ENCODE measurements at regions not wholly inside any gene's neighbourhood (a gene's known extent, or its start where the extent isn't known, plus 50 kb on each side); places are given as distances from the start of the nearest gene placed in this dataset.
"Not testable (repeated sequence)": the region's sequence is repeated elsewhere in the genome, so short reads cannot be mapped to it uniquely, and the experiment has no call there.

DNA sequence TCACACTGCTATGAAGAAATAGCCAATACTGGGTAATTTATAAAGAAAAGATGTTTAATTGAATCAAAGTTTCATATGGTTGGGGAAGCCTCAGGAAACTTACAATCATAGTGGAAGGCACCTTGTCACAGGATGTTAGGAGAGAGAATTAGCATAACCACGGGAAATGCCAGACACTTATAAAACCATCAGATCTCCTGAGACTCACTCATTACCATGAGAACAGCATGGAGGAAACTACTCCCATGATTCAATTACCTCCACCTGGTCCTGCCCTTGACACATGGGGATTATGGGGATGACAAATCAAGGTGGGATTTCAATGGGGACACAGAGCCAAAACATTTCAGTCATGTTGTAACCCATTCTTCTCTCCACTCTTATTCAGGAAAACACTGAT is 472.9 kb upstream of the FSIP2 start:
- DNase-seq (ENCODE audit: low spot score): no peak

GRCh38 chr2:185268651-185269050 is 470.0 kb upstream of the FSIP2 start:
- DNase-seq (ENCODE audit: low spot score): no peak

DNA sequence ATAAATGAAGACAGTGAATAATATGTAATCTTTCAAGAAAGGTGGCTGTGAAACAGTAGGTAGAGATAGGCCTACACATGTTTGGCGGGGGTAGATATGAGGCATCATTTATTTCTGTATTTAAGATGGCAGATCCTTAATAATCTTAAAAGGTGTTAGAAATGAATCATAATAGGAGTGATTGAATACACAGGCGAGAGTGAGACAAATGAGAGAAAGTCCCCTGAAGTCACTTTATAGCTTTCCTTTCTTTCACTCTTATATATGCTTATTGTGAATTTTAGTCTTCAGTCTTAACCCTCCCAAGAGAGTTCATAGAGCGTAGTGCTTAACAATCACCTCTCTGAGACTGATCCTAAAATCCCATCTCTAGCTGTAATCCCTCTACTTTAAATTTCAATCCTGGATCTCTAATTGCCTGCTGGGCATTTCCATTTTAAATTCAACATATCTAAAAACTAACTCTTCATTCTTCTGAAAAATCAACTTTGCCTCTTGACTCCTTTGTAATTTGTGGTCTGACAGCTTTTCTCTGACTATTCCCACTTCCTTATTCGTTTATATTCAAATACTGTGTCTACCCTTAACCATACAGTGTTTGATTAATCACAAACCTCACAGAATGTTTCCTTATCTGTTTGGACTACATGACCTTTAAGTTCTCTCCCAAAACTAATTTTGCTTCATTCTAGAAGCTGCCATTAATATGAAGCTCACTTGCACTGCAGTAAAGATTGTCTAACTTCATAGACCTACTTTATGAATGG is 463.7 kb upstream of the FSIP2 start:
- DNase-seq (ENCODE audit: low spot score): no peak

GRCh38 chr2:185275979-185276378 is 462.6 kb upstream of the FSIP2 start:
- not testable (repeated sequence) for DNase-seq (ENCODE audit: low spot score)

DNA sequence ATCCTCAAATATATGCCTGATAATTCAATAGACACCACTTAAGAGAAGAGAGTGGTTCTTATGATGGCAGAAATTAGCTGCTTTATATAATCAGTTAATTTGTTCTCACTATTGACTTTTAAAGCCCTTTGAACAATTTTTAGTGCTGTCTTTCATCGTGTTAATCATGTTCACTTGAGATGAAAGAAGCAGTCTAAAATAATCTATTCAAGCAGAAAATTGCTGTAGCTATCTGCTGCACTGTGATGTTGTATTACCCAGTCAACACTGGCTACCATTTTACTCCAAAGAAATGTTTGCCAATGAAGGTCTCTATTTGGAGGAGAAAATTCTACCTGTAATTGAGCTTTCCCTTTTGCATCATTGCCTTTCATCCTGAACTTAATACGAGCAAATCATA is 459.8 kb upstream of the FSIP2 start:
- no peak for DNase-seq (ENCODE audit: low spot score)

- DNase-seq (ENCODE audit: low spot score): no peak
Measured at GRCh38 chr2:185279999-185280398, 458.6 kb upstream of the FSIP2 start.

- DNase-seq (ENCODE audit: low spot score): no peak
Measured at GRCh38 chr2:185284696-185285095, 453.9 kb upstream of the FSIP2 start.

DNA sequence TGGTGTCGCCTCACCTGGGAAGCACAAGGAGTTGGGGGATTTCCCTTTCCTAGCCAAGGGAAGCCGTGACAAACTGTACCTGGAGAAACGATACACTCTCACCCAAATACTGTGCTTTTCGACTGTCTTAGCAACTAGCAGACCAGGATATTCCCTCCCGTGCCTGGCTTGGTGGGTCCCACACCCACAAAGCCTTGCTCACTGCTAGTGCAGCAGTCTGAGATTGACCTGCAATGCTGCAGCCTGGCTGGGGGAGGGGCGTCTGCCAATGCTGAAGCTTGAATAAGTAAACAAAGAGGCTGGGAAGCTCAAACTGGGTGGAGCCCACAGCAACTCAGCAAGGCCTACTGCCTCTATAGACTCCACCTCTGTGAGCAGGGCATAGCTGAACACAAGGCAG is 448.6 kb upstream of the FSIP2 start:
- DNase-seq (ENCODE audit: low spot score): not testable (repeated sequence)

GRCh38 chr2:185291035-185291647 is 447.5 kb upstream of the FSIP2 start:
- peak; percentile 9 for DNase-seq (ENCODE audit: low spot score)

GRCh38 chr2:185299867-185300266 is 438.7 kb upstream of the FSIP2 start:
- no peak for DNase-seq (ENCODE audit: low spot score)

DNA sequence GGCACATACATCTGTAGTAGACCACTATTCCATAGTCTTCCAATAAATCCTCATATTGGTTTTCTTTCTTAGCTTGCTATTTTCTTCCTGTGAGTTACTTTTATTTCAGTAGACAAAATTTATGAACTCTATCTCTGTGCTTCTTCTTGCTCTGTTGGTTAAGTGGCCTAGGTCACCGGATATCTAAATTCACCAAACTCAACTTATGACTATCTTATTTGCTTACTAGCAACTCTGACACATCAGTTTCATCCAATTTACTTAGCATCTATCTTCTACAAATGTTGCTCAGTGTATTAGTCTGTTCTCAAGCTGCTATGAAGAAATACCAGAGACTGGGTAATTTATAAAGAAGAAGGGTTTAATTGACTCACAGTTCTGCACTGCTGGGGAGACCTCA is 432.5 kb upstream of the FSIP2 start:
- no peak for DNase-seq (ENCODE audit: low spot score)

DNA sequence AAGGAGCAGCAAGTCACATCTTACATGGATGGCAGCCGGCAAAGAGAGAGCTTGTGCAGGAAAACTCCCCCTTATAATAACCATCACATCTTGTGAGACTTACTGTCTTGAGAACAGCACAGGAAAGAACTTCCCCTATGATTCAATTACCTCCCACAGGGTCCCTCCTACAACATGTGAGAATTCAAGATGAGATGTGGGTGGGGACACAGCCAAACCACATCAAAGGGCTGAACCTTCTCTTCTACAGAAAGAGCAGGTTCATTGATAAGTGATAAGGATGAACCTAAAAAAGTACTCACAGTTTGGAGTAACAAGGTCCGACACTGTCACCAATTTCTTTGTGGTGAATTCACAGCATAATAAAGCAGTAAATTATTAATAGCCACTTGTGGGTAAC is 422.2 kb upstream of the FSIP2 start:
- DNase-seq (ENCODE audit: low spot score): no peak

GRCh38 chr2:185318271-185318724 is 420.3 kb upstream of the FSIP2 start:
- DNase-seq (ENCODE audit: low spot score): no peak

- DNase-seq (ENCODE audit: low spot score): no peak
Measured at GRCh38 chr2:185335879-185336278, 402.7 kb upstream of the FSIP2 start.

DNA sequence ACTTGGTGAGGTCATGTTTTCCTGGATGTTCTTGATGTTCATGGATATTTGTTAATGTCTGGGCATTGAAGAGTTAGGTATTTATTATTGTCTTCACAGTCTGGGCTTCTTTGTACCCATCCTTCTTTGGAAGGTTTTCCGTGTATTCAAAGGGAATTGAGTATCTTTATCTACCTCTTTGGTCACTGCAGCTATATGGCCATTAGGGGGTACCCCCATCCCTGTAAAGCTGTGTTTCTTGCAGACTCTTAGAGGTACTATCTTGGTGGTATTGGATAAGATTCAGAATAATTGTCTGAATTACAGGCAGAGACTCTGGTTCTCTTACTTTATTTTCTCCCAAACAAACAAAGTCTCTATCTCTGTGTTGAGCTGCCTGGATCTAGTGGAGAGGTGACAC is 401.6 kb upstream of the FSIP2 start:
- DNase-seq (ENCODE audit: low spot score): no peak

DNA sequence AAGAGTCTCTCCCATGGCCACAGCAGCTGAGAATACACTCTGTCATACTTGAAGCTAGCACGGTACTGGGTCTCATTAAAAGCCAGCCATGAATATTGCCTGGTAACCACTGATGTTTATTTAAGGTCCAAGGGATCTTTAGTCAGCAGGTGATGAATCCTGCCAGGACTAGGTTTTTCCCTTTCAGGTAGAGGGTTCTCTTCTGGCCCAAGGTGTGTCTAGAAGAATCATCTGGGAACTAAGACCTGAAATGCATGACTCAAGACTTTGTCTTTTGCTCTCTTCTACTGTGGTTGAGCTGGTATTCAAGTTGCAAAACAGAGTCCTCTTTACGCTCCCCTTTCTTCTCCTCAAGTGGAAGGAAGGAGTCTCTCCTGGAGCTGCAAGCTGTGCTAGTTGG is 400.5 kb upstream of the FSIP2 start:
- no peak for DNase-seq (ENCODE audit: low spot score)

GRCh38 chr2:185347445-185347844 is 391.2 kb upstream of the FSIP2 start:
- no peak for DNase-seq (ENCODE audit: low spot score)

DNA sequence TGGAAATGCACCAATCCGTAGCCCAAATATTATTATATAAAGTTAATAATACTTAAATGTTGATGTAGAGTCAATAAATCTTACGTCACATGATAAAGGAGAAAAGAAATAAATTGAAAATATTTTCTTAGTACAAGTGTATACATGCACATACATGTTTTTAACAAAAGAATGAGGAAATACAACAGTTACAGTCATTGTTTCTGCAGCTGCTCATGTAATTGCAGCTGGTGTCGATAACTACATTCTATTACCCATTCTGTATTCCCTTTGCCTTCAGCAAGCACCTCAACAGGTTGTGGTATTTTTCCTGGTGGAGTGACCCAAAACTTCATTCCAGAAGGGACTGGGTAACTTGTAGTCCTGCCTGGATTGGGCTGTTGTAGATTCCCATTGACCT is 377.8 kb upstream of the FSIP2 start:
- DNase-seq (ENCODE audit: low spot score): no peak

DNA sequence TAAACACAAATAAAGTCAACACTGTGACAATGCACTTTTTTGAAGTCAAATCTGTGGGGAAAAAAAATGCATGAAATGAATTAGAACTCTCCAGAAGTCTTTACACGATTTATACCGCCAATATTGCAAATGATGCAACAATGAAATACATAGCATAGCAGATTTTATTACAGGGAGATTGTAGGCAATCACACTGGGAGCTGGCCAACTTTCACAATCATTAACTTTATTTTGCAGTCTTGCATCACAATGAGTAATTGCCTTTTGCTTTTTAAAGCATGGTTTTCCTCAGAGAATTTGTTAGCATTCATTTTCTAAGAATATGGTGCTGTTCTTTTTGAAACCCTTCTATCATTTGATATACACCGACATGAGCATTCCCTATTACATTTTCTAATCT is 366.4 kb upstream of the FSIP2 start:
- no peak for DNase-seq (ENCODE audit: low spot score)

DNA sequence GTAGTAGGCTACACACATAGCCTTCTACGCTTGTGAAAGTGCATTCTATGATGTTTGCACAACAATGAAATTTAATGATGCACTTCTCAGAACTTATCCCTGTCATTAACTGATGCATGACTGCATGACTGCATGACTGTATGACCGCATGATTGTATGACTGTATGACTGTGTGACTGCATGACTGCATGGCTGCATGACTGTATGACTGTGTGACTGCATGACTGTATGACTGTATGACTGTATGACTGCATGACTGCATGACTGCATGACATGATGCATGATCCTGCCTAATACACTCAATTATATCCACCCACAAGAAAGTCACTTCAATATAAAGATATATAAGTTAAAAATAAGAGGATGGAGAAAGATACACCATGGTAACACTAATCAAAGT is 365.4 kb upstream of the FSIP2 start:
- no peak for DNase-seq (ENCODE audit: low spot score)

DNA sequence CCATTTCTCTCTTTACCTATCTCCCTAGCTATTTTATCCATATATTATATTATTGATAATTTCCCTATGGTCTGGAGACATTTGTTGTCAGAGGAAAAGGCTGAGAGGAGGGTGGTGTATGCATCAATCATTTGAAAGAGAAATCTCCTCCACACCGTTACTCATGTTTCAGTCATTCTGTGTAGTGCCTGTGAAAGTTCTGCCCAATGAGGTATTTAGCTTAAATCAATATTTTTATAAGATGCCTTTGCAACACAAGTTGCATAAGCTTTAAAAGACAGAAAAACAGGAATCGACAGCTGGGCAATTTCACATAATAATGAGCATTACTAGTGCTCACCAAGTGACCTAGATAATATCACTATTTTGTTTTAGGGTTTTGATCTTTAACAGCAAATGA is 363.7 kb upstream of the FSIP2 start:
- DNase-seq (ENCODE audit: low spot score): no peak

DNA sequence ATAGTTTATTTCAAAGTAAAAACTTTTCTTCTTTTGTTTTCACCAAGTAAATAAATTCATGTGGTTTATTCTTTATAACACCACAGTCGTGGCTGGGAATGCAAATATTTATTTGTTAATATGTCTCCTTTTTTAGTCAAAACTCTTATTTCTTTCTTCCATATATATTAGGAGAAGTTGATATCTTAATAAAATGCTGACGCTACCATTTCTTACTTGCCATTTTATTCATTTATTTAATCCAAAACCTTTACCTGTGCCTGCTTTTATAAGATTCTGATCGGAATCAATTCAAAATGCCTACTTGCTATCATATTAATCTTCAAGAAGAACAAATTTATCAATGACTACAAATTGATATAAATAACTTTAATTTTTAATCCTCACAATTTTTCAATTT is 362.9 kb upstream of the FSIP2 start:
- no peak for DNase-seq (ENCODE audit: low spot score)

DNA sequence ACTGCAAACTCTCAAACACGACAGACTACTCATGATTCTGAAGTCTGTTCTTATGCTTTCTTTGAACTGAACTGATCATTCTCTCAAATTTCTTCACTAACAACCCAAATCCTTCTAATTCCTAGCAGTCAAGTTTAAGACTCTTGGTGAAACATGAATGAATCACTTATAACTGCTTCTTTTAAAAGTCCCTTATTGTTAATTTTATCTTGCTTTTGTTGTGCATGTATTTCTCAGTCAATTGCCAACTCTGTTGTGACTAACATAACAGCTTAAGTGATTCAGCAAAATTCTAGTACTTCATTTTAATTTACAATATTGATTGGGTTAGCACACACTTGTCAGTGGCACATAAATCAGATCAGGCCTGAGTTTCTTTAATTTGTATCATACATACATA is 357.0 kb upstream of the FSIP2 start:
- DNase-seq (ENCODE audit: low spot score): no peak

Data from Ammon's horn (tissue), 1 donor.